ENCODE measurements at regions not wholly inside any gene's neighbourhood (a gene's known extent, or its start where the extent isn't known, plus 50 kb on each side); places are given as distances from the start of the nearest gene placed in this dataset.

- TF ChIP-seq CTCF (IDR thresholded peaks at IDR 0.05; ENCODE audit: low read depth, low read length) (no peak), POLR2A (IDR thresholded peaks at IDR 0.05; ENCODE audit: extremely low read depth, insufficient read length) (no peak)
Measured at GRCh38 chr5:93281980-93282772, 298.8 kb downstream of the NR2F1-AS1 start.

Measured in NB4 (cell line).